ENCODE measurements at regions not wholly inside any gene's neighbourhood (a gene's known extent, or its start where the extent isn't known, plus 50 kb on each side); places are given as distances from the start of the nearest gene placed in this dataset.
"Not testable (repeated sequence)": the region's sequence is repeated elsewhere in the genome, so short reads cannot be mapped to it uniquely, and the experiment has no call there.

GRCh38 chr6:71204741-71205140, 83.9 kb upstream of the OGFRL1 start:
- DNase-seq, result no peak

DNA sequence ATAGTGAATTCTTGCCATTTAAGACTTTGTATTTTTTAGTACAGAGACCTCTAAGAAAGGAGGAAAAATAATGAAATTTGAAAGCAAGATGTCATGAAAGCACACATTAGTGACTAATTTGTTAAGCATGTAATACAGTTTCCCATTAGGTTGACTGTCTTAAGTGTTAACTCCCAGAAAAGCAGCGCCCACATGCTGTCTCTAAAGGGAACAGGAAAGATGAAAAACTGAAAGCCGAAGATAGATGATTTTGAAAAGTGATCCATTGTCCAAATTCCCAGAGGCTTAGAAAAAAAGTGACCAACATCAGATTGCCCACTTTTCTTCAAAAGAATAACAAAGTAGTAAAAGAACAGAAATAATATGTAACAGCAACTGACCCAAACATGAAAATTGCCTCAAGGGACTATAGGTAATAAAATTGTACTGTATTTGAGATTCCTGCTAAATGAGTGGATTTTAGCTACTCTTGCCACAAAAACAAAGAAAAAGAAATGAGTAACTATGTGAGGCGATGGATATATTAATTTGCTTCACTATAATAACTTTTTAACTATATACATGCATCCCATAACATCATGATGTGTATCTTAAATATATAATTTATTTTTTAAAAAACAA, 83.2 kb upstream of the OGFRL1 start:
- DNase-seq, result no peak

DNA sequence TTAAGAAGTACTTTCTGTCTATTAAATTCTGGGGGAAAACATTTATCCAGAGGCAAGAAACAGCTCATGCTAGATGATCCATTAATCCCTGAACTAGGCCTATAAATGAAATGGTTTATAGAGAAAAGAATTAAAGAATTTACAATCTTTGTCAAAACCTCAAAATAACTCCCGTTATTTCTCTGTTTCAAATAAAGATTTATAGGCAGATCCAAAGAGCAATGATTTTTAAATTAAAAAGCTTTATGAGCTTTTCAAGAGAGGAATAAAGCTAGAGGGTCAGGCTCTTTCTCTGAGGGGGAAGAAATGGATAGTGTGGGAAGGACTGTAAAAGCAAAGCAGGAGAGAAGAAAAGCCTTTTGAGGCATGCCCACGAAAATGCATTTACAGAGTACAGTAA, 82.5 kb upstream of the OGFRL1 start:
- no peak for DNase-seq

DNA sequence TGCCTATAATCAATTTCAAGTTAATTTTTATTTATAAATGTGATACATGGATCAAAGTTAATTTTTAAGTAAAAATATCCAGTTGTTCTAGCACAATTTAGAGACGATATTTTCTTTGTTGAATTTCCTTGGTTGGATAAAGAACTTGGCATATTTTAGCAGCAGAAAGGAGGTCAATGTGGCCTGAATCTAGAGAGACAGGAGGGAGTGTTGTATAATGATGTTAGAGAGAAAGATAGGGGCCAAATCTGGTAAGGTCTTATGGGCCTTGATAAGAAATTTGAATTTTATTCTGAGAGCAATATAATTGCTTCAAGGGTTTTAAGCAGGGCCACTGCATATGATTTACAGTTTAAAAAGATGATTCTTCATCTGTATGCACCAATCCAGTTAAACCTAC, 79.4 kb upstream of the OGFRL1 start:
- DNase-seq, result no peak

DNA sequence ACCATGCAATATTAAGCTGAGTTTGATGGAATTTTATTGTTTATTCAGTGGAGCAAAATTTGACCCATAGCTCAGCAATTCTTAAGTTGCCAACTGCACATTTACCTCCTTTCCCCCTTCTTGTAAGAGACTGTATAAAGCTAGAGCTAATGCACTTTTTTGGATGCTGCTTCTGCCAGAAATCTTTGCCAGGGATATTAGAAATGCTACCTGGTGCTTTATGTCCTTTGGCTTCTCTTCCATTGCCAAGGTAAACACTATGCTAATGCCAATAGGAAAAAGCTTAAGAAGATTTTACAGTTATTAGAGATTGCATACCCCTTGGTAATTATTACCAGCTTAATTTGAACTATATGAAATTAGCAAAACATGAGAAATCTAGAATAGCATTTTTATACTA, 79.0 kb upstream of the OGFRL1 start:
- no peak for DNase-seq

- DNase-seq, result no peak
Measured at GRCh38 chr6:71211799-71212198, 76.8 kb upstream of the OGFRL1 start.

DNA sequence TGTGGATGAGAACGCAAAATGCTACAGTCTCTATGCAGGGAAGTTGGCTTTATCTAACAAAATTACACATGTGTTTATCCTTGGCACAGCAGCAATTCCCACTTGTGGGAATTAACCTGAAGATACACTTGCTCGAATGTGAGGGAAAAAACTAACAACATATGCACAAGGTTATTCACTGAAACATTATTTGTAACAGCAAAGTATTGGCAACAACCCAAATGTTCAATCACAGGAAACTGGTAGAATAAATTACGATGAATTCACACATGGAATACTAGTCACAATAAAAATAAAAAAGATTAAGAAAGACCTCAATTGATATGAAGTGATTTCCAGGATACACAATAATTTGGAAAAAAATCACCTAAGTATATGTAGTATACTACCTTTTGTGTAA, 68.1 kb upstream of the OGFRL1 start:
- DNase-seq, result no peak

- DNase-seq, result no peak
Measured at GRCh38 chr6:71222671-71223070, 65.9 kb upstream of the OGFRL1 start.

DNA sequence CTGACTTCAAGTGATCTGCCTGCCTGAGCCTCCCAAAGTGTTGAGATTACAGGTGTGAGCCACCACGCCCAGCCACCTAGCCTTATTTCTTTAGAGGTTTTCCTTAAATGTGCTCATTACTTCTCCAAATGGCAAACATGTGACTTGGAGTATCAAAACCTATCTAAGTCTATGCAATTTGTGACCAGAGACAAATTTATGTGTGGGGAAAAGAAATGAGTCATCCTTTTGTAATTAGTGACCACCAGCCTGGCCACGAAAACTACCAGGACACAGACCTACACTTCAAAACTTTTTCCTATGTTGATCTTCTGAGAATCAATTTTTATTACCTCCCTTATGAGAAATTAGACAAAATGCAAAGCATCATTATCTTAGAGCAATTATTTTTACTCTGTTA, 64.6 kb upstream of the OGFRL1 start:
- no peak for DNase-seq

- DNase-seq, result no peak
Measured at GRCh38 chr6:71226151-71226550, 62.5 kb upstream of the OGFRL1 start.

DNA sequence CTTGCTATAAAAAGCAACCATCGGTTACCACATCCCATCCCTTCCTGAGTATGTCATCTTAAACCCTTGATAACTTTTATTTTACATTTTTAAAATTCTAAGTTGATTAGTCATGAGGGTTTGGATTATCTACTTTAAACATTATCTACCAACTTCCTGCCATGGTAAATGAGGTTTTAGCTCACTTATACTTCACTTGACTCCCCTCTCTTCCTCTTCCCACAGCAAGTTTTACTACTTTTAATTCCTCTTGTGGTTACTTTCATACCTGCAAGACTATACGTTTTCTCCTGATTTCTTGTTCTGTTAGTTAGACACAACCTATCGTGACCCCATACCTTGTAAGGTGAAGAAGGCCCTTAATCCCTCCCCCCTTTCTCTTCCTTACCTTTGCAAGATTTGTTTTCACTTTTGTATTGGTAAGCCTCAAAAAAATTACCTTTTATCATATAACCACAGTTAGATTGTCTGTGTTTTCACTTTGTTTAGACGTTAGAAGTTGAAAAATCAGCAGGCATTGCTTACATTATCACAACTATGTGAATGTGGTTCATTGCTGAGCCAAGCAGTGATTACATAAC, 60.1 kb upstream of the OGFRL1 start:
- DNase-seq, result no peak

- DNase-seq, result no peak
Measured at GRCh38 chr6:71229477-71229876, 59.1 kb upstream of the OGFRL1 start.

GRCh38 chr6:71232890-71233289, 55.7 kb upstream of the OGFRL1 start:
- DNase-seq, result not testable (repeated sequence)

DNA sequence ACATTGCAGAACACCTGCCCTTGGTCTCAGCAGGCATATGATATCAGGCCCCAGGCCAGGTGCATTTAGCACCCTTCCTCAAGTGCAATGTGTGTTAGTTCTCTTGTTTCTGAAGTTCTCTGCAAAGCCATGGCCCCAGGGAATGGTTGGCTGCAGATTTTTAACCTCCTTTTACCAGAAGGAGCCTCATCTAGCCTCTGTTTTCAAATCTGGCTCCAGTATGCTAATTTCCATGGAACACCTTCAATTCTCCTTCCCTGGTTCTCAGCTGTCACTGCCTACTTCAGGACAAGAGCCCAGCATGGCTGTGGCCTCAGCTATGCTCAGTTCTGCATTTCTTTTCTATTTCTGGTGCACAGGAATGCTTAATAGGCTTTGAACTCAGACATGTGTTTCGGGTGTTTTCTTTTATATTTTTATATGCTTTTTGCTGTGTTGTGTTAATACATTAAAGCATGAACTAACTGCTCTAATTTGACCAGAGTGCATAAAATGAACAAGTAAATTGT, 51.6 kb upstream of the OGFRL1 start:
- no peak for DNase-seq

DNA sequence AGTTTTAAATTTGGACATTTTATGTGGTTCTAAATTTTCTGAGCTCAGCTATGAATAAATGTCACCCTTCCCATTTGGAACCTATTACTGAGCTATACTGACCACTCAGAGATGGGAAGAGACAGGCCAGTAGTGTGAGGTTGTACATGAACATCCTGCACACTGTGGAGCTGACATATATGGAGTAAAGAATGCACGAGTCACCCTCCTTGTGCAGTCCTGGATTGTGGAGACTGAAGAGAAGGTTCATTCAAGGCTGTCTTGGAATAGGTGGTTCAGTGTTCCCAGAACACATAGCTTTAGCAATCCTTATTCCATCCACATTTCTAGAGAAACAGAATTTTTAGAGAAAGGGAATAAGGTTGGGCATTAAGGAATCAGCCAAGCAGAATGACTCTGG, 50.3 kb upstream of the OGFRL1 start:
- no peak for DNase-seq
